DOHH2 (cell line): ENCODE measurements at regions not wholly inside any gene's neighbourhood (a gene's known extent, or its start where the extent isn't known, plus 50 kb on each side); places are given as distances from the start of the nearest gene placed in this dataset.

Experiments
- H3F3A ChIP-seq: fragments of 200-600 bp; sonication (generic), shearing (Covaris generic); 2 replicates; pipeline ENCODE4 v1.6.0; 2016; ENCODE audit warnings: antibody characterized with exemption, mild to moderate bottlenecking; ENCODE audit not compliant: control insufficient read depth, insufficient read depth
- H3K27ac ChIP-seq: fragments of 200-600 bp; sonication (generic); 2 replicates; pipeline ENCODE4 v1.5.1; 2014; ENCODE audit warnings: low read depth, mild to moderate bottlenecking, low read length, moderate library complexity
- H3K27me3 ChIP-seq: fragments of 200-600 bp; sonication (generic); 2 replicates; pipeline ENCODE4 v1.6.1; 2014; ENCODE audit warnings: mild to moderate bottlenecking, low read length, mixed read lengths; ENCODE audit not compliant: control insufficient read depth
- H3K36me3 ChIP-seq: fragments of 200-600 bp; sonication (generic); 2 replicates; pipeline ENCODE4 v1.6.1; 2014; ENCODE audit warnings: mild to moderate bottlenecking, low read length, moderate library complexity, mixed read lengths; ENCODE audit not compliant: control insufficient read depth
- H3K4me1 ChIP-seq: fragments of 200-600 bp; sonication (generic); 2 replicates; pipeline ENCODE4 v1.6.1; 2014; ENCODE audit warnings: mild to moderate bottlenecking, low read length, mixed read lengths; ENCODE audit not compliant: control insufficient read depth
- H3K4me2 ChIP-seq: fragments of 200-600 bp; sonication (generic); 2 replicates; pipeline ENCODE4 v1.6.0; 2014; ENCODE audit warnings: mild to moderate bottlenecking, low read length, moderate library complexity
- H3K4me3 ChIP-seq: fragments of 200-600 bp; sonication (generic); 2 replicates; pipeline ENCODE4 v1.5.1; 2014; ENCODE audit warnings: mild to moderate bottlenecking, low read length, mixed read lengths
- H3K79me2 ChIP-seq: fragments of 200-600 bp; sonication (generic); 2 replicates; pipeline ENCODE4 v1.6.1; 2014; ENCODE audit warnings: mild to moderate bottlenecking, low read length, mixed read lengths; ENCODE audit not compliant: control insufficient read depth
- H3K9me2 ChIP-seq: fragments of 200-600 bp; sonication (generic); replicated peaks from 2 replicates; pipeline ENCODE4 v1.6.1; 2014; ENCODE audit warnings: mild to moderate bottlenecking, low read length, mixed read lengths; ENCODE audit not compliant: control insufficient read depth
- H3K9me3 ChIP-seq: fragments of 200-600 bp; sonication (generic); 2 replicates; pipeline ENCODE4 v1.6.1; 2014; ENCODE audit warnings: antibody characterized with exemption, low read length, mixed read lengths; ENCODE audit not compliant: control insufficient read depth, insufficient read depth
- H4K20me1 ChIP-seq: fragments of 200-600 bp; sonication (generic); 2 replicates; pipeline ENCODE4 v1.6.0; 2014; ENCODE audit warnings: low read depth, mild to moderate bottlenecking, antibody characterized with exemption, low read length, moderate library complexity; ENCODE audit not compliant: control insufficient read depth, insufficient read depth
- CTCF ChIP-seq: fragments of 200-600 bp; sonication (generic); IDR thresholded peaks from one replicate; pipeline ENCODE4 v1.5.1; 2014; ENCODE audit warnings: antibody characterized with exemption, mild to moderate bottlenecking, low read depth, low read length; ENCODE audit not compliant: poor library complexity, severe bottlenecking
- EZH2phosphoT487 ChIP-seq: fragments of 200-600 bp; sonication (generic); IDR thresholded peaks from 2 replicates; pipeline ENCODE4 v1.6.1; 2017; ENCODE audit warnings: borderline replicate concordance, mild to moderate bottlenecking, antibody characterized with exemption, low read length, moderate library complexity, mixed read lengths

DNA sequence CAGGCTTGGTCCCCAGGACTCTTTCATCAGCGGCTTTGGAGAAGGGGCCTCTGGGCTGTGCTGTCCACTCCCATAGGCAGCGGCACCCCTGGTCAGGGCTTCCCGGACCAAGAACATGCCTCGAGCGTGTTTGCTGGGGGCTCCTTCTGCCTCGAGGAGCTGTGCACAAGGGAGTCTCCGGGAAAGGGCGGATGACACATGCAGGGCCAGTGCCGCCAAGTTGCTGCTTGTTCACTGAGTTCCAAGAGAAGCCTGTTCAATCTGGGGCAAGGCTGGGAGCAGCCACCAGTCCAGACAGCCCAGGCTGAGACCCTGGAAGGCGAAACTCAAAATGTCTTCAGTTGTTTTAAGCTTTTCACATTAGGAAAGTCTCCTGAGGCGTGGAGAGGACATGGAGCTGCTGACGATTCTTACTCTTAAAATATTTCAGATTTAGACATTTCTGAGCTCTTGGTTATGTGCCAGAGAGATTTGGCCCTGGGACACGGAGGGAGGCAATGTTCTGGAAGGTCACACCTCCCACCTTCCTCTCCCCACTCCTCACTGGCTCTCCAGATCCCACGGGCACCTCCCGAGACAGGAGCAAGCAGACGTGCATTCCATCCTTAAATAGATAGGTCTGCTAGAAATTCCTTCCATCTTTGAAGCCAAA is 84.5 kb upstream of the ZNF469 start:
- no peaks in the 10 kb centered on the region for H3K27me3 ChIP-seq
- H3K4me3 ChIP-seq: no peak overlapping the region
- TF ChIP-seq EZH2phosphoT487: no peak
- no peak for TF ChIP-seq CTCF
- H3K4me2 ChIP-seq: no peak overlapping the region
- no peaks in the 10 kb centered on the region for H4K20me1 ChIP-seq
- H3K27ac ChIP-seq: no peak overlapping the region
- no peaks in the 10 kb centered on the region for H3K79me2 ChIP-seq
- no peaks in the 10 kb centered on the region for H3K9me2 ChIP-seq
- no peaks in the 10 kb centered on the region for H3F3A ChIP-seq
- H3K9me3 ChIP-seq: no peaks in the 10 kb centered on the region
- no peaks in the 10 kb centered on the region for H3K36me3 ChIP-seq
- H3K4me1 ChIP-seq: no peaks in the 10 kb centered on the region

GRCh38 chr16:88298833-88299745 is 83.7 kb upstream of the ZNF469 start:
- Histone ChIP-seq H3K4me2 (no peak overlapping the region), H3K4me3 (no peak overlapping the region), H3K79me2 (no peaks in the 10 kb centered on the region), H3F3A (no peaks in the 10 kb centered on the region), H3K9me3 (no peaks in the 10 kb centered on the region), H4K20me1 (no peaks in the 10 kb centered on the region), H3K4me1 (no peaks in the 10 kb centered on the region), H3K9me2 (no peaks in the 10 kb centered on the region), H3K27me3 (no peaks in the 10 kb centered on the region), H3K27ac (no peak overlapping the region), H3K36me3 (no peaks in the 10 kb centered on the region)
- no peak for TF ChIP-seq CTCF
- no peak for TF ChIP-seq EZH2phosphoT487

- no peak overlapping the region for H3K4me2 ChIP-seq
- H4K20me1 ChIP-seq: no peaks in the 10 kb centered on the region
- no peaks in the 10 kb centered on the region for H3K79me2 ChIP-seq
- no peaks in the 10 kb centered on the region for H3K4me1 ChIP-seq
- H3K9me3 ChIP-seq: no peaks in the 10 kb centered on the region
- H3K4me3 ChIP-seq: no peak overlapping the region
- no peak overlapping the region for H3K27ac ChIP-seq
- no peaks in the 10 kb centered on the region for H3K27me3 ChIP-seq
- no peaks in the 10 kb centered on the region for H3F3A ChIP-seq
- TF ChIP-seq EZH2phosphoT487 (no peak), CTCF (no peak)
- H3K9me2 ChIP-seq: no peaks in the 10 kb centered on the region
- no peaks in the 10 kb centered on the region for H3K36me3 ChIP-seq
Observed at GRCh38 chr16:88299751-88300462, 82.9 kb upstream of the ZNF469 start.
